Neural cell (in vitro differentiated cells): ENCODE measurements at regions not wholly inside any gene's neighbourhood (a gene's known extent, or its start where the extent isn't known, plus 50 kb on each side); places are given as distances from the start of the nearest gene placed in this dataset.

Experiments used
- H2AFZ ChIP-seq: fragments of 200-600, 300-800 bp; sonication (generic), shearing (Covaris generic); 2 replicates; pipeline ENCODE4 v1.6.0; 2014; ENCODE audit warnings: low read depth, mild to moderate bottlenecking, antibody characterized with exemption, low read length, moderate library complexity
- H3F3A ChIP-seq: fragments of 200-600 bp; shearing (Covaris generic); 2 replicates; pipeline ENCODE4 v1.6.1; 2016; ENCODE audit warnings: mild to moderate bottlenecking, moderate library complexity, mixed read lengths, antibody characterized with exemption, low read length; ENCODE audit not compliant: insufficient read depth, poor library complexity, severe bottlenecking
- H3K27ac ChIP-seq: fragments of 200-600, 300-800 bp; sonication (generic), shearing (Covaris generic); 2 replicates; pipeline ENCODE4 v1.5.1; 2014; ENCODE audit warnings: mild to moderate bottlenecking, low read length, moderate library complexity
- H3K27me3 ChIP-seq: fragments of 300-800, 200-600 bp; sonication (generic), shearing (Covaris generic); 2 replicates; pipeline ENCODE4 v1.6.0; 2014; ENCODE audit warnings: mild to moderate bottlenecking, low read depth, low read length, moderate library complexity; ENCODE audit not compliant: insufficient read depth
- H3K36me3 ChIP-seq: fragments of 300-800, 200-600 bp; sonication (generic), shearing (Covaris generic); 2 replicates; pipeline ENCODE4 v1.5.1; 2014; ENCODE audit warnings: mild to moderate bottlenecking, antibody characterized with exemption, low read length, moderate library complexity; ENCODE audit not compliant: insufficient read depth
- H3K4me2 ChIP-seq: fragments of 300-800, 200-600 bp; sonication (generic), shearing (Covaris generic); 2 replicates; pipeline ENCODE4 v1.6.0; 2014; ENCODE audit warnings: mild to moderate bottlenecking, low read length
- H3K4me3 ChIP-seq: fragments of 300-800, 200-600 bp; sonication (generic), shearing (Covaris generic); 2 replicates; pipeline ENCODE4 v1.5.1; 2014; ENCODE audit warnings: mild to moderate bottlenecking, low read length, moderate library complexity
- H3K79me2 ChIP-seq: fragments of 200-600 bp; shearing (Covaris generic); replicated peaks from 2 replicates; pipeline ENCODE4 v1.6.0; 2014; ENCODE audit warnings: mild to moderate bottlenecking, low read length, moderate library complexity; ENCODE audit not compliant: insufficient read depth
- H3K9ac ChIP-seq: fragments of 300-800, 200-600 bp; sonication (generic), shearing (Covaris generic); 2 replicates; pipeline ENCODE4 v1.6.1; 2016; ENCODE audit warnings: mild to moderate bottlenecking, low read length, mixed read lengths
- H3K9me2 ChIP-seq: fragments of 200-600 bp; shearing (Covaris generic); 2 replicates; pipeline ENCODE4 v1.6.1; 2016; ENCODE audit warnings: mild to moderate bottlenecking, low read length, mixed read lengths; ENCODE audit not compliant: insufficient read depth
- H3K9me3 ChIP-seq: fragments of 200-600, 300-800 bp; sonication (generic), shearing (Covaris generic); 2 replicates; pipeline ENCODE4 v1.6.1; 2016; ENCODE audit warnings: mild to moderate bottlenecking, mixed run types, low read length, moderate library complexity, mixed read lengths
- H4K20me1 ChIP-seq: fragments of 200-600 bp; shearing (Covaris generic); 2 replicates; pipeline ENCODE4 v1.6.1; 2016; ENCODE audit warnings: mild to moderate bottlenecking, mixed run types; ENCODE audit not compliant: insufficient read depth
- EP300 ChIP-seq: fragments of 450-650 bp; conservative IDR thresholded peaks from 2 replicates; pipeline ENCODE4 v1.6.1; 2014; ENCODE audit warnings: antibody characterized with exemption, mild to moderate bottlenecking, moderate library complexity; ENCODE audit not compliant: poor library complexity, severe bottlenecking
- EZH2 ChIP-seq: fragments of 200-600, 300-800 bp; shearing (Covaris generic), sonication (generic); IDR thresholded peaks from 2 replicates; pipeline ENCODE4 v1.6.1; 2014; ENCODE audit warnings: antibody characterized with exemption, low read length, borderline replicate concordance, mild to moderate bottlenecking; ENCODE audit not compliant: insufficient read depth, poor library complexity, severe bottlenecking
- MXI1 ChIP-seq: fragments of 450-650 bp; conservative IDR thresholded peaks from 2 replicates; pipeline ENCODE4 v1.6.1; 2014; ENCODE audit warnings: antibody characterized with exemption, mild to moderate bottlenecking; ENCODE audit not compliant: poor library complexity, severe bottlenecking
- POLR2AphosphoS5 ChIP-seq: IDR thresholded peaks from 2 replicates; pipeline ENCODE4 v1.6.1; 2012
- RAD21 ChIP-seq: fragments of 450-650 bp; conservative IDR thresholded peaks from 2 replicates; pipeline ENCODE4 v1.6.1; 2014; ENCODE audit warnings: antibody characterized with exemption, mild to moderate bottlenecking, moderate library complexity
- REST ChIP-seq: IDR thresholded peaks from 2 replicates; pipeline ENCODE4 v1.6.1; 2012; ENCODE audit warnings: borderline replicate concordance
- SMC3 ChIP-seq: fragments of 450-650 bp; conservative IDR thresholded peaks from 2 replicates; pipeline ENCODE4 v1.6.1; 2014; ENCODE audit warnings: antibody characterized with exemption, mild to moderate bottlenecking, moderate library complexity; ENCODE audit not compliant: poor library complexity
- TAF1 ChIP-seq: IDR thresholded peaks from 2 replicates; pipeline ENCODE4 v1.6.1; 2012; ENCODE audit warnings: low read depth
- TF ChIP-seq, protein P1 (sequence below): fragments of 450-650 bp; IDR thresholded peaks from 2 replicates; pipeline ENCODE4 v1.5.1; 2014; ENCODE audit warnings: antibody characterized with exemption, mild to moderate bottlenecking, moderate library complexity; ENCODE audit not compliant: poor library complexity, severe bottlenecking

DNA sequence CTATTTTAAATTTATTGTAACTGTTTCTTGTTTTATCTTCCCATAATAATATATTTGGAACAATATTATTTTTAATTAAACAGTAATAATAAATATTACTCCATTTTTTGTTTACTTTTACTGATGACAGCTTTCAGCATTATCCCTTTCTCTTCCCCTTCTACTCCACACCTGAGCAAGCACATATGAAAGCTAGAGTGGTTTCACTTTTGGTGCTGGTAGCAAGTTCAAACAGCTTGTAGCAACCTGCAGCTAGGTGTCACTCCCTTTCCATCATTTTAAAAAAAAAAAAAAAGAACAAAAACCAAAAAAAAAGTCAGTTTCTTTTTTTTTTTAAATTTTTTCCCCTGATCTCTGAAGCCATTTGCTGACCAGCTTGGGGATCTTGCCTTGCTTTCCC lies 801.8 kb downstream of the CCDC85A start:
- no peak overlapping the region for H3K27ac ChIP-seq
- H3K4me3 ChIP-seq = no peak overlapping the region
- no peaks in the 10 kb centered on the region for H3F3A ChIP-seq
- H2AFZ ChIP-seq = no peak overlapping the region
- H3K36me3 ChIP-seq = no peaks in the 10 kb centered on the region
- no peaks in the 10 kb centered on the region for H3K27me3 ChIP-seq
- TF ChIP-seq EZH2 (no peak), REST (no peak), SMC3 (no peak), TAF1 (no peak), RAD21 (no peak), MXI1 (no peak), EP300 (no peak), POLR2AphosphoS5 (no peak)
- TF ChIP-seq, protein P1, sequence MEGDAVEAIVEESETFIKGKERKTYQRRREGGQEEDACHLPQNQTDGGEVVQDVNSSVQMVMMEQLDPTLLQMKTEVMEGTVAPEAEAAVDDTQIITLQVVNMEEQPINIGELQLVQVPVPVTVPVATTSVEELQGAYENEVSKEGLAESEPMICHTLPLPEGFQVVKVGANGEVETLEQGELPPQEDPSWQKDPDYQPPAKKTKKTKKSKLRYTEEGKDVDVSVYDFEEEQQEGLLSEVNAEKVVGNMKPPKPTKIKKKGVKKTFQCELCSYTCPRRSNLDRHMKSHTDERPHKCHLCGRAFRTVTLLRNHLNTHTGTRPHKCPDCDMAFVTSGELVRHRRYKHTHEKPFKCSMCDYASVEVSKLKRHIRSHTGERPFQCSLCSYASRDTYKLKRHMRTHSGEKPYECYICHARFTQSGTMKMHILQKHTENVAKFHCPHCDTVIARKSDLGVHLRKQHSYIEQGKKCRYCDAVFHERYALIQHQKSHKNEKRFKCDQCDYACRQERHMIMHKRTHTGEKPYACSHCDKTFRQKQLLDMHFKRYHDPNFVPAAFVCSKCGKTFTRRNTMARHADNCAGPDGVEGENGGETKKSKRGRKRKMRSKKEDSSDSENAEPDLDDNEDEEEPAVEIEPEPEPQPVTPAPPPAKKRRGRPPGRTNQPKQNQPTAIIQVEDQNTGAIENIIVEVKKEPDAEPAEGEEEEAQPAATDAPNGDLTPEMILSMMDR = no peak
- no peak overlapping the region for H3K9ac ChIP-seq
- no peaks in the 10 kb centered on the region for H3K9me2 ChIP-seq
- H4K20me1 ChIP-seq = no peaks in the 10 kb centered on the region
- no peaks in the 10 kb centered on the region for H3K9me3 ChIP-seq
- H3K79me2 ChIP-seq = no peaks in the 10 kb centered on the region
- no peak overlapping the region for H3K4me2 ChIP-seq

- Histone ChIP-seq H3K36me3 (no peaks in the 10 kb centered on the region), H3F3A (no peaks in the 10 kb centered on the region), H3K9me3 (no peaks in the 10 kb centered on the region), H3K4me3 (no peak overlapping the region), H3K27me3 (no peaks in the 10 kb centered on the region), H4K20me1 (no peaks in the 10 kb centered on the region), H2AFZ (no peak overlapping the region), H3K27ac (no peak overlapping the region), H3K9me2 (no peaks in the 10 kb centered on the region), H3K9ac (no peak overlapping the region), H3K79me2 (no peaks in the 10 kb centered on the region), H3K4me2 (no peak overlapping the region)
- TF ChIP-seq, protein P1 = no peak
- no peak for TF ChIP-seq EP300
- TF ChIP-seq MXI1 = no peak
- no peak for TF ChIP-seq REST
- no peak for TF ChIP-seq POLR2AphosphoS5
- TF ChIP-seq TAF1 = no peak
- no peak for TF ChIP-seq SMC3
- TF ChIP-seq EZH2 = no peak
- no peak for TF ChIP-seq RAD21
Observed at GRCh38 chr2:57022496-57022895, 838.7 kb downstream of the CCDC85A start.
